Activated CD4-positive, CD25-positive, alpha-beta regulatory T cell (primary cell): ENCODE measurements at regions not wholly inside any gene's neighbourhood (a gene's known extent, or its start where the extent isn't known, plus 50 kb on each side); places are given as distances from the start of the nearest gene placed in this dataset.
"Not testable (repeated sequence)": the region's sequence is repeated elsewhere in the genome, so short reads cannot be mapped to it uniquely, and the experiment has no call there.

Experiments used
- DNase-seq, 4 experiments: peaks; one replicate each; lab custom pipeline; 2025; lab: John Stamatoyannopoulos, UW

GRCh38 chr12:91243177-91243576 lies 60.6 kb upstream of the DCN start:
- not testable (repeated sequence) for DNase-seq

- DNase-seq: no peak
Observed at GRCh38 chr12:91241756-91242155, 59.1 kb upstream of the DCN start.

GRCh38 chr12:91240386-91241095 lies 57.9 kb upstream of the DCN start:
- no peak for DNase-seq

- DNase-seq: no peak
Observed at GRCh38 chr12:91239481-91239880, 56.9 kb upstream of the DCN start.
